Progenitor cell of endocrine pancreas (in vitro differentiated cells): ENCODE measurements at regions not wholly inside any gene's neighbourhood (a gene's known extent, or its start where the extent isn't known, plus 50 kb on each side); places are given as distances from the start of the nearest gene placed in this dataset.

Source experiments
- DNase-seq: peaks from one replicate; pipeline ENCODE4 v3.0.0; 2021; ENCODE audit warnings: low spot score; ENCODE audit not compliant: unreplicated experiment
- H3K27ac Mint-ChIP-seq: 2 replicates; pipeline ENCODE4 v1.8.0; 2021; ENCODE audit warnings: mild to moderate bottlenecking, moderate library complexity, mixed read lengths
- H3K27me3 Mint-ChIP-seq: 2 replicates; pipeline ENCODE4 v1.8.0; 2021; ENCODE audit warnings: mixed read lengths
- H3K36me3 Mint-ChIP-seq: 2 replicates; pipeline ENCODE4 v1.8.0; 2022; ENCODE audit warnings: mixed read lengths; ENCODE audit not compliant: insufficient read depth
- H3K4me1 Mint-ChIP-seq: 2 replicates; pipeline ENCODE4 v1.8.0; 2021; ENCODE audit warnings: low read depth, mixed read lengths
- H3K4me3 Mint-ChIP-seq: 2 replicates; pipeline ENCODE4 v1.8.0; 2021; ENCODE audit warnings: low read depth, mild to moderate bottlenecking, moderate library complexity, mixed read lengths
- H3K9me3 Mint-ChIP-seq: 2 replicates; pipeline ENCODE4 v1.8.0; 2021; ENCODE audit warnings: low read depth, mixed read lengths
- CTCF ChIP-seq: fragments of 200-600 bp; sonication (generic); IDR thresholded peaks from one replicate; pipeline ENCODE4 v1.5.0; 2021; ENCODE audit warnings: antibody characterized with exemption, mild to moderate bottlenecking; ENCODE audit not compliant: unreplicated experiment

DNA sequence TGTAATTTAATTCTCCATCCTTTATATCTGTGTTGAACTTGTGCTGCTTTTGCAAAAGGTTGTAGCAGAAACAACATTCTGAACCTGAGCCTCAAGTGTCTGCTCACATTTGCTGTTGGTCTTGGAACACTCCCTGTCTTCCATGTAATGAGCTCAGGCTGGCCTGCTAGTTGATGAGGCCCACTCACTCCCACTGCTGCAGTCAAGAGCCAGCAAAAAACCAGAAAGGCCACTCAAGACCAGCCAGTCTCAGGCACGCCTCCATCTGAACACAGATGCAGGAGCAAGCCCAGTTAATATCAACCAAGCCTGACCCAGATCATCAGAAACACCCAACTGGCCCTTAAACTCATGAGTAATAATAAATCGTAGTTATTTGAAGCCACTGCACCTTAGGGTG is 342.2 kb upstream of the NFIA start:
- Mint-ChIP-seq H3K27me3 (no peaks in the 10 kb centered on the region), H3K4me3 (no peak overlapping the region), H3K27ac (no peak overlapping the region), H3K36me3 (no peaks in the 10 kb centered on the region), H3K9me3 (no peaks in the 10 kb centered on the region), H3K4me1 (no peaks in the 10 kb centered on the region)
- TF ChIP-seq CTCF, result no peak
- no peak for DNase-seq

DNA sequence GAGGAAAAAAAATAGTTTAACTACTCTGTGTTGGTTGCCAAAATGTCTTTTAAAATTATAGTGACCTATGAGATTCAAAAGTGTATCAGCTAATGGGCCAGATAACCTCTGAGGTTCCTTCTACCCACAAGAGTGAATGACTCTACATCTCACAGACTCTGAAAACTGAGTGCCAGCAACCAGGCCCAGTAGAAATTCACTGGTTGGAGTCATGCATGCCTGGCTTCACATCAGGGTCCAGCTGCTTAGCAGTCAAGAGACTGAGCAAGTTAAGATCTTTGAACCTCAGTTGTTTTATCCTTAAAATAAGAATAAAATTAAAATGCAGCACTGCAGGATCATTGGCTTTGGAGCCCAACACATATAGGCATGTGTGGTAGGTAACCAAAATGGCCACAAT is 342.6 kb upstream of the NFIA start:
- no peak for TF ChIP-seq CTCF
- Mint-ChIP-seq H3K36me3 (no peaks in the 10 kb centered on the region), H3K27me3 (no peaks in the 10 kb centered on the region), H3K9me3 (no peaks in the 10 kb centered on the region), H3K27ac (no peak overlapping the region), H3K4me3 (no peak overlapping the region), H3K4me1 (no peaks in the 10 kb centered on the region)
- DNase-seq, result no peak

GRCh38 chr1:60732977-60733401 is 349.4 kb upstream of the NFIA start:
- H3K27ac Mint-ChIP-seq, result peak overlapping the region; percentile 45

DNA sequence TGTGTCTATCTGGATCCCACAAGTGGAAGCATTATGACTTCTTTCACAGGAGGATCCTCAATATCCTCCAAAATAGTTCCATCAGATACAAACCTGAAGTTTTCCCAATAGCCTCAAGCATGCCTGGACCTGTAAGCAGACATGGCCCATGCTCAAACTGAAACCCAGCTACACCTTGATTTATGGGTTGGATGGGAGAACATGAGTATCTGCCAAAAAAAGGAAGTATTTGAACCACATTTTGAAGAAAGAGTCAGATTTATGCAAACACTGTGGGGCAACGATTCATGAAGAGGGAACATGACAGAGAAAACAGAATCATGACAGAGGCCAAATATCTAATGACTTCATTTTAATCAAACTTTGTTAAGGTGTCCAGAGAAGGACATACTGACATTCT is 351.0 kb upstream of the NFIA start:
- H3K9me3 Mint-ChIP-seq, result peaks cover 9% of the 10 kb centered on the region
- no peaks in the 10 kb centered on the region for H3K27me3 Mint-ChIP-seq
- no peak overlapping the region for H3K27ac Mint-ChIP-seq
- peaks cover 3% of the 10 kb centered on the region for H3K4me1 Mint-ChIP-seq
- no peak for DNase-seq
- H3K36me3 Mint-ChIP-seq, result no peaks in the 10 kb centered on the region
- TF ChIP-seq CTCF, result no peak
- no peak overlapping the region for H3K4me3 Mint-ChIP-seq

More at GRCh38 chr1:60732977-60733401, 349.4 kb upstream of the NFIA start:
- H3K36me3 Mint-ChIP-seq, result no peaks in the 10 kb centered on the region
- DNase-seq, result no peak
- no peak overlapping the region for H3K4me3 Mint-ChIP-seq
- H3K9me3 Mint-ChIP-seq, result peaks cover 9% of the 10 kb centered on the region
- no peak for TF ChIP-seq CTCF
- H3K27me3 Mint-ChIP-seq, result no peaks in the 10 kb centered on the region
- H3K4me1 Mint-ChIP-seq, result peaks cover 3% of the 10 kb centered on the region

GRCh38 chr1:60727552-60727951 is 354.8 kb upstream of the NFIA start:
- Mint-ChIP-seq H3K4me1 (no peaks in the 10 kb centered on the region), H3K27me3 (no peaks in the 10 kb centered on the region), H3K4me3 (no peak overlapping the region), H3K9me3 (peaks cover 16% of the 10 kb centered on the region), H3K27ac (no peak overlapping the region), H3K36me3 (no peaks in the 10 kb centered on the region)
- DNase-seq, result no peak
- no peak for TF ChIP-seq CTCF
